ENCODE measurements at regions not wholly inside any gene's neighbourhood (a gene's known extent, or its start where the extent isn't known, plus 50 kb on each side); places are given as distances from the start of the nearest gene placed in this dataset.

DNA sequence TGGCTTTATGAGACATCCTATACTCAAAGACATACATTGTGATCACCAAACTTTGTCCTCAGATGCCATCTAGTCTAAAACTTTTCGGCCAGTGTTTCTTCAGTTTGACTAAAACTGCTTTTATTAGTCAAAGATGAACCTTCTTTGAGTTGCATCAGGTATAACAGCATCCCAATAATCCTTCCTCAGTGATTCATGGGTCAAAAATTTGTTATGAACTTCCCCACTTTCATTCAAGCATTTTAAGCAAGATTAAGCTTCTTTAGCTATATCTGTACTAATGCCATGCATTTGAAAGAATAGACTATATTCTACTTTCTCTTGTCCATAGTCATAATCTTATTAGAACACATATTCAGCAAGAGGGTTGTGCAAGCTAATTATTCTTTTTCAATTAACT is 1070.4 kb upstream of the ADGRL3 start:
- no peak for TF ChIP-seq POLR2A (IDR thresholded peaks at IDR 0.05)
- TF ChIP-seq, protein P1, sequence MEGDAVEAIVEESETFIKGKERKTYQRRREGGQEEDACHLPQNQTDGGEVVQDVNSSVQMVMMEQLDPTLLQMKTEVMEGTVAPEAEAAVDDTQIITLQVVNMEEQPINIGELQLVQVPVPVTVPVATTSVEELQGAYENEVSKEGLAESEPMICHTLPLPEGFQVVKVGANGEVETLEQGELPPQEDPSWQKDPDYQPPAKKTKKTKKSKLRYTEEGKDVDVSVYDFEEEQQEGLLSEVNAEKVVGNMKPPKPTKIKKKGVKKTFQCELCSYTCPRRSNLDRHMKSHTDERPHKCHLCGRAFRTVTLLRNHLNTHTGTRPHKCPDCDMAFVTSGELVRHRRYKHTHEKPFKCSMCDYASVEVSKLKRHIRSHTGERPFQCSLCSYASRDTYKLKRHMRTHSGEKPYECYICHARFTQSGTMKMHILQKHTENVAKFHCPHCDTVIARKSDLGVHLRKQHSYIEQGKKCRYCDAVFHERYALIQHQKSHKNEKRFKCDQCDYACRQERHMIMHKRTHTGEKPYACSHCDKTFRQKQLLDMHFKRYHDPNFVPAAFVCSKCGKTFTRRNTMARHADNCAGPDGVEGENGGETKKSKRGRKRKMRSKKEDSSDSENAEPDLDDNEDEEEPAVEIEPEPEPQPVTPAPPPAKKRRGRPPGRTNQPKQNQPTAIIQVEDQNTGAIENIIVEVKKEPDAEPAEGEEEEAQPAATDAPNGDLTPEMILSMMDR (IDR thresholded peaks at IDR 0.05): no peak

Data from Peyer's patch (tissue), 4 donors.